ENCODE measurements at regions not wholly inside any gene's neighbourhood (a gene's known extent, or its start where the extent isn't known, plus 50 kb on each side); places are given as distances from the start of the nearest gene placed in this dataset.

- intact Hi-C loops (cut with DNase I; ENCODE audit: low total_unique reads) = no loop called here
- DNase-seq = no peak
These were observed 122.1 kb upstream of the ISX start for GRCh38 chr22:34943830-34944229.

DNA sequence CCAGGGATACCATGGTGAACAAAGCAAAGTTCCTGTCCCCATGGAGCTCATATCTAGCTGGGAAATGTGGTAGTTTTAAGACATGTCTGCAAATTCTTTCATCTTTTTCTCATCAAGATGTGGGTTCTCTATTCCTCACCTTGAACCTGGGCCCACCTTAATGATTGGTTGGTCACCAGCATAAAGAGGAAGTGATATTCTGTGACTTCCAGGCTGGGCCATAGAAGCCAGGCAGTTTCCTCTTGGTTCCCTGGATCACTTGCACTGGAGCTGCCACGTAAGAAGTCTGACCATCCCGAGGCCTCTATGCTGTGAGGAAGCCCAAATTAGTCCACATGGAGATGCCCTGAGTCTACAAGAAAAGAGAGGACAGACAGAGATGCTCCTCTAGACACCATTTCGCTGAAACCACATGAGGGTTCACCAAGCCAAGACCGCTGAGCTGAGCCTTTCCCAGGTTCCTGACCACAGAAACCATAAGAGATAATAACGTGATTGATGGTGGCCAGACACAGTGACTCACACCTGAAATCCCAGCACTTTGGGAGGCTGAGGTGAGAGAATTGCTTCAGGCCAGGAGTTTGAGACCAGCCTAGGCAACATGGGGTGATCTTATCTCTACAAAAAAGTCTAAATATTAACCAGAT lies 119.5 kb upstream of the ISX start:
- TF ChIP-seq, protein P1, sequence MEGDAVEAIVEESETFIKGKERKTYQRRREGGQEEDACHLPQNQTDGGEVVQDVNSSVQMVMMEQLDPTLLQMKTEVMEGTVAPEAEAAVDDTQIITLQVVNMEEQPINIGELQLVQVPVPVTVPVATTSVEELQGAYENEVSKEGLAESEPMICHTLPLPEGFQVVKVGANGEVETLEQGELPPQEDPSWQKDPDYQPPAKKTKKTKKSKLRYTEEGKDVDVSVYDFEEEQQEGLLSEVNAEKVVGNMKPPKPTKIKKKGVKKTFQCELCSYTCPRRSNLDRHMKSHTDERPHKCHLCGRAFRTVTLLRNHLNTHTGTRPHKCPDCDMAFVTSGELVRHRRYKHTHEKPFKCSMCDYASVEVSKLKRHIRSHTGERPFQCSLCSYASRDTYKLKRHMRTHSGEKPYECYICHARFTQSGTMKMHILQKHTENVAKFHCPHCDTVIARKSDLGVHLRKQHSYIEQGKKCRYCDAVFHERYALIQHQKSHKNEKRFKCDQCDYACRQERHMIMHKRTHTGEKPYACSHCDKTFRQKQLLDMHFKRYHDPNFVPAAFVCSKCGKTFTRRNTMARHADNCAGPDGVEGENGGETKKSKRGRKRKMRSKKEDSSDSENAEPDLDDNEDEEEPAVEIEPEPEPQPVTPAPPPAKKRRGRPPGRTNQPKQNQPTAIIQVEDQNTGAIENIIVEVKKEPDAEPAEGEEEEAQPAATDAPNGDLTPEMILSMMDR (IDR thresholded peaks at IDR 0.05) = no peak
- TF ChIP-seq EP300 (IDR thresholded peaks at IDR 0.05) (no peak), POLR2AphosphoS5 (IDR thresholded peaks at IDR 0.05) (no peak), POLR2A (IDR thresholded peaks at IDR 0.05) (no peak)
- Histone ChIP-seq H3K27me3 (no peaks in the 10 kb centered on the region), H3K36me3 (no peaks in the 10 kb centered on the region), H3K9me3 (peaks cover 0 to 6% (median 0%) of the 10 kb centered on the region in 4 donors), H3K4me3 (no peak overlapping the region), H3K4me1 (no peaks in the 10 kb centered on the region), H3K27ac (no peak overlapping the region)
- no peak for DNase-seq
- intact Hi-C loops (cut with DNase I; ENCODE audit: low total_unique reads) = no loop called here
- 73 to 81% (median 80%) methylated on average over 5 of the region's 5 CpGs for WGBS, 5 donors

More at GRCh38 chr22:34943830-34944229, 122.1 kb upstream of the ISX start:
- peaks cover 0 to 14% (median 4%) of the 10 kb centered on the region in 4 donors for H3K9me3 ChIP-seq
- no peaks in the 10 kb centered on the region for H3K36me3 ChIP-seq
- H3K27me3 ChIP-seq = peaks cover 0 to 5% (median 0%) of the 10 kb centered on the region in 3 donors
- 42 to 64% (median 60%) methylated on average over 2 of the region's 2 CpGs for WGBS, 5 donors
- TF ChIP-seq POLR2A (IDR thresholded peaks at IDR 0.05) (no peak), EP300 (IDR thresholded peaks at IDR 0.05) (no peak), POLR2AphosphoS5 (IDR thresholded peaks at IDR 0.05) (no peak)
- TF ChIP-seq, protein P1 (IDR thresholded peaks at IDR 0.05) = no peak
- no peaks in the 10 kb centered on the region for H3K4me1 ChIP-seq
- no peak overlapping the region for H3K4me3 ChIP-seq
- no peak overlapping the region for H3K27ac ChIP-seq

DNA sequence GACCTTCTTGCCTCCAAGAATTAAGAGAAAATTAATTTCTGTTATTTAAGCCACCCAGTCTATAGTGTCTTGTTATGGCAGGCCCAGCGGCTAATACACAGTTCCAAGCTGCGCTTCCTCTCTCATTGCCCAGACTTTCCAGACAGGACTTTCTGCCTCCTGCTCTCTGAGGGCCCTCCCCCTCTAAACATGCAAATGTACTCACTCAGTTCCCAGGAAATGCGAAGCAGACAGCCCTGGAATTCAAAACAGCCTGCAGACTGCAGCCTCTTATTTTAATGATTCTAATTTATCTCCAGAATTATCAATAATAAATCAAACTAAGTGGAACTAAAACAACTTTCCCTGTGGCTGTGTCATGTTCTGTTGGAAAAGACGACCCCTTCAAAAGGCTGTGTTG lies 115.5 kb upstream of the ISX start:
- Histone ChIP-seq H3K27me3 (no peaks in the 10 kb centered on the region), H3K36me3 (no peaks in the 10 kb centered on the region), H3K4me3 (no peak overlapping the region), H3K27ac (no peak overlapping the region), H3K4me1 (no peaks in the 10 kb centered on the region), H3K9me3 (no peaks in the 10 kb centered on the region)
- DNase-seq = peak in 1 of 2 donors; percentile 60
- no peak for TF ChIP-seq EP300 (IDR thresholded peaks at IDR 0.05)
- TF ChIP-seq, protein P1 (IDR thresholded peaks at IDR 0.05) = no peak
- no peak for TF ChIP-seq POLR2A (IDR thresholded peaks at IDR 0.05)
- TF ChIP-seq POLR2AphosphoS5 (IDR thresholded peaks at IDR 0.05) = no peak
- 21 to 36% (median 27%) methylated on average over 4 of the region's 4 CpGs for WGBS, 5 donors
- intact Hi-C loops (cut with DNase I; ENCODE audit: low total_unique reads) = no loop called here

DNA sequence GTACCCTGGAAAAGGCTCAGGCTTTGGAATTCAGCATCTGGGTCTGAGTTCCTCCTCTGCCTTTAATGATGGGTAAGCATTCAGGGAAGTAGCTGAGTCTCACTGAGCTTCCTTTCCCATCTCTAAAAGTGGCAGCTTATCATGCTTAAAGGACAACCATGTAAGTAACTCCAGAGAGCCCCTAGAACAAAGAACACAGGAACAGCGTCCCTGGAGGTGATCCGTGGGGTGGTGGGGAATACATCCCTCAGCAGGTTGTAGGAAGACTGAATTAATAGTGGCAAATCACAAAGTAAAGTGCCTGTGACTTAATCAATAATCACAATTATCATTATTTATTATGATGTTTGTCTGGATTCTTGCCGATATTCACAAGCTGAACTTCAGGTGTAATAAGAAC lies 114.7 kb upstream of the ISX start:
- 74 to 80% (median 79%) methylated on average over 3 of the region's 3 CpGs for WGBS, 5 donors
- no peak overlapping the region for H3K27ac ChIP-seq
- DNase-seq = no peak
- H3K4me3 ChIP-seq = no peak overlapping the region
- no peaks in the 10 kb centered on the region for H3K9me3 ChIP-seq
- TF ChIP-seq POLR2AphosphoS5 (IDR thresholded peaks at IDR 0.05) (no peak), POLR2A (IDR thresholded peaks at IDR 0.05) (no peak), EP300 (IDR thresholded peaks at IDR 0.05) (no peak)
- TF ChIP-seq, protein P1 (IDR thresholded peaks at IDR 0.05) = no peak
- no peaks in the 10 kb centered on the region for H3K27me3 ChIP-seq
- H3K4me1 ChIP-seq = no peaks in the 10 kb centered on the region
- intact Hi-C loops (cut with DNase I; ENCODE audit: low total_unique reads) = no loop called here
- H3K36me3 ChIP-seq = no peaks in the 10 kb centered on the region

Measured in stomach (tissue), 8 donors.